GM18520 (cell line): ENCODE measurements at regions not wholly inside any gene's neighbourhood (a gene's known extent, or its start where the extent isn't known, plus 50 kb on each side); places are given as distances from the start of the nearest gene placed in this dataset.
"Not testable (repeated sequence)": the region's sequence is repeated elsewhere in the genome, so short reads cannot be mapped to it uniquely, and the experiment has no call there.

ENCODE experiments used
- ATAC-seq: cut with Tn5 transposase; IDR thresholded peaks from one replicate; pipeline ENCODE4 v1.9.1; 2021; ENCODE audit not compliant: unreplicated experiment

- ATAC-seq = no peak
Measured at GRCh38 chr1:4062560-4062959, 162.5 kb upstream of the C1orf174 start.

GRCh38 chr1:4062992-4063391 lies 162.9 kb upstream of the C1orf174 start:
- ATAC-seq = no peak

- no peak for ATAC-seq
Measured at GRCh38 chr1:4063516-4063915, 163.4 kb upstream of the C1orf174 start.

- no peak for ATAC-seq
Measured at GRCh38 chr1:4064150-4064889, 164.2 kb upstream of the C1orf174 start.

- ATAC-seq = no peak
Measured at GRCh38 chr1:4066860-4067599, 167.0 kb upstream of the C1orf174 start.

- ATAC-seq = no peak
Measured at GRCh38 chr1:4068076-4068475, 168.0 kb upstream of the C1orf174 start.

- ATAC-seq = no peak
Measured at GRCh38 chr1:4071653-4072052, 171.6 kb upstream of the C1orf174 start.

- ATAC-seq = no peak
Measured at GRCh38 chr1:4072481-4073153, 172.5 kb upstream of the C1orf174 start.

GRCh38 chr1:4075436-4076225 lies 175.6 kb upstream of the C1orf174 start:
- ATAC-seq = no peak

- no peak for ATAC-seq
Measured at GRCh38 chr1:4076346-4076745, 176.3 kb upstream of the C1orf174 start.

- not testable (repeated sequence) for ATAC-seq
Measured at GRCh38 chr1:4078091-4078962, 178.3 kb upstream of the C1orf174 start.

- ATAC-seq = no peak
Measured at GRCh38 chr1:4079815-4080214, 179.7 kb upstream of the C1orf174 start.

GRCh38 chr1:4081806-4082711 lies 182.0 kb upstream of the C1orf174 start:
- no peak for ATAC-seq

- ATAC-seq = no peak
Measured at GRCh38 chr1:4083231-4084047, 183.4 kb upstream of the C1orf174 start.

- no peak for ATAC-seq
Measured at GRCh38 chr1:4084048-4084431, 184.0 kb upstream of the C1orf174 start.

GRCh38 chr1:4084446-4084845 lies 184.4 kb upstream of the C1orf174 start:
- no peak for ATAC-seq

- no peak for ATAC-seq
Measured at GRCh38 chr1:4084896-4085295, 184.8 kb upstream of the C1orf174 start.

- ATAC-seq = no peak
Measured at GRCh38 chr1:4085546-4085945, 185.5 kb upstream of the C1orf174 start.
